RCC 7860 (cell line): ENCODE measurements at regions not wholly inside any gene's neighbourhood (a gene's known extent, or its start where the extent isn't known, plus 50 kb on each side); places are given as distances from the start of the nearest gene placed in this dataset.

Experiments
- DNase-seq: peaks from one replicate; pipeline ENCODE4 v3.0.0-alpha.2; 2015; ENCODE audit warnings: low spot score
- FAIRE-seq: peaks from 2 replicates; lab custom pipeline; 2012; peaks lifted over from hg19 to GRCh38; lab: Jason Lieb, UNC

DNA sequence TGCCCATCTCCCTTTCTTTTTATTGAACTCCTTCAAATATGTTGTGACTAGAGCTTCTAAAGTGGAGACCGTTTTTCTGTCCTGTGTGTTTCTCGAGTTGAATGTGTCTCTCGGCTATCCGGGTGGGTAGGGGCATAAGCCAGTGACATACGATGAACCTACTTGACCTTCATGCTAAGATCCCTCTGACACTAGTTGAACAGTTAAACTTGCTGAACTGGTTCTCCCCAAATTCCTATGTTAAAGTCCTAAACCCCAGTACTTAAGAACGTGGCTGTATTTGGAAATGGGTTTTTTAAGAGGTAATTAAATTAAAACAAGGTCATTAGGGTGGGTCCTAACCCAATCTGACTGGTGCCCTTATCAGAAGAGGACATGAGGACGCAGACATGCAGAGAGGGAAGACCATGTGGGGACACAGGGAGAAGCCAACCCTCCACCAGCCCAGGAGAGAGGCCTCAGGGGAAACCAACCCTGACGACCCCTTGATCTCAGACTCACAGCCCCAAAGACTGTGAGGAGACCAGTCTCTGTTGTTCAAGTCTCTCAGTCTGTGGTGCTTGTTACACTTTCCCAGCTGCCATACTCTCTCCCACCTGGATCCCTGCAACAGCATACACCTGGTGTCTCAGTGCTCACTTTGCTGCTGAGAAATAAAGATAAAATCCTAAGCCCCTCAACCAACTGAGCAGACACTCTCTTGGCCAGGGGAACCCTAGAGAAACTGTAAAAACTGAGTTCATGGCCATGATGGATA is 208.4 kb downstream of the MYLK4 start:
- DNase-seq, result no peak
- FAIRE-seq, result no peak

DNA sequence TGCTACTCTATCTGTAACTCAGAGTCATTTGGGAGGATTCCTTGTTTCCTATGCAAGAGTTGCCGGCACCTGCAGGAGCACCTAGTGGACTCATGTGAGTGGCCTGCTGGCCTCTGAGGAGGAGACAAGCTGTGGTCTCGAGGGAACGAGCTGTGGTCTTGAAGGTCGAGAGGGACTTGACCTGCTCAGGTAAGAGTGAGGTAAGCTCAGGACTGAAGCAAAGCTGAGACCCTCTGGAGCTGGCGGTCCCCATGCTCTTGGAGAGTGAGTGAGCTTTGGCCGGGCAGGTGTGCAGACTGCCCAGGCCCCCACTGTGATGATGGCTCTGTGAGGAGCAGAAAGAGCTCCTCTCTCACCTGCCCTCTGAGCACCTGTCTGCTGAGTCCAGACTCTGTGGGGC is 214.3 kb downstream of the MYLK4 start:
- DNase-seq (no peak), FAIRE-seq (no peak)

DNA sequence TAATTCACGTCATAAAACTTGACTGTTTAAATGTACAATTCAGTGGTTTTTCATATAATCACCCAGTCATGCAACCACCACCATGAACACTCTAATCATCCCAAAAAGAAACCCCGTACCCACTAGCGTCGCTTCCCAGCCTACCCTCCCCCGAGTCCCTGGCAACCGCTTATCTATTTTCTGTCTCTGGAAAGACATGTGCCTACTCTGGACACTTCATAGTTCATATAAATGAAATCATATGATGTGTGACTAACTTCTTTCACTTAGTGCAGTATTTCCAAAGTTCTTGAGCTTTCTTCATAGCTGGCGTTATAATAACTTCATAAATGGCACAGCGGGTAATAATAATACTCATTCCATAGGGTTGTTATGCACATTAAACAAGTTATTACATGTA is 215.2 kb downstream of the MYLK4 start:
- FAIRE-seq, result no peak
- no peak for DNase-seq

DNA sequence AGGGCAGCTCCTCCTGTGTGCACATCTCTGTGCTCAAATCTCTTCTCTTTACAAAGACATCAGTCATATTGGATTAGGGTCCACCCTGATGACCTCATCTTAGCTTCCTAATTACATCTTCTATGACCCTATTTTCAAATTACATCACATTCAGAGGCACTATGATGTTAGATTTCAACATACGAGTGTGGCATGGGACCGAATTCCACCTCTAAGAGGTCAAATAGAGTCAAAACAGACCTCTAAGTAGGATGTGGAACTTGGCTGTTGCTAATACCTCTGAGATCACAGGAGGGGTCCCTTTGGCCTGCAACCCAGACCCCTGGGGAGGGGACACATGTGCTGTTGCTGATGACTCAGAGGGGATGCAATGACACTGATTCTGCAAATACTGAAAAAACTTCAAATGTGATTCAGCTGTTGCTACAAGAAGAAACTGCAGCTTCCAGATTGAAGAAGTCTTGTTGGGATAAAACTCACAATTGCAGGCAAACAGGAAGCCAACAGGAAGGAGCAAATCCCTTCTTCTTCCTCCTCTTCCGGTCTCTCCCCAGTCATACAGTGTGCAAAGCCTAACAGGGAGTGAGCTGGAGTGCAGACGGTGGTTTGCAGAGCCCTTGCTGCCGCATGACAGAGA is 216.2 kb downstream of the MYLK4 start:
- no peak for FAIRE-seq
- no peak for DNase-seq

DNA sequence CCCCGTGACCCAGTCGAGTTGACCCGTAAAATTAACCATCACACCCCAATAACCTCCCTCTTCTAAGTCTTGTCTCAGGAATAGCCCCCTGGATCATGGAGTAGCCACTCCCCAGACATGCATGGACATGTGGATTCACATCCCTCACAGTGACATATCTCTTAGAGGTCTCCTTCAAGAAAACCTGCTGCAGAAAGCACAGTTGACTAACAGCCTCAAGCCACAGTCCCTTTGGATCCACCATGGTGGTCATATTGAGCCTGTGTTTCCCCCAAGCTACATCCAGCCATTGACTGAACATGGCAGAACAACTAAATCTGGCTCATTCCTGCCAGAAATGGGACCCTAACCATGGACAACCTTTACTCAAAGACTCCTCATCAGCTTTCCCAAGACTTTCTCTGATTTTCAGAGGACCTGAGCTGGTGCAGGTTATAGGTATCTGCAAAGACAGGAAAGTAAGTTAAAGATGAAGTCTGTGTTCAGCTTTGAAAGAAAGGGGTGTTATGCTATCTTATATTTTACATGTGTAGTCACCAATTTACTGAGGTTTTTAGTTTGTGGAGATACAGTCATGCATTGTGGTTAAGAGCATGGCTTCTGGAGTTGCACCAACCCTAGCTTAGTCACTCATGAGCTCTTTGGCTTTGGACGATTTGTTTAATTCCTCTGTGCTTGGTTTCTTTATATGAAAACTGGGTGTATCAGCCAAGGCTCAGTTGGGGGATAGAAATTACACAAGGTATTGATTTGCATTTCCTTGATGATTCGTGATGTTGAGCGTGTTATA is 219.1 kb downstream of the MYLK4 start:
- DNase-seq (peak; percentile 43), FAIRE-seq (peak; percentile 58)

DNA sequence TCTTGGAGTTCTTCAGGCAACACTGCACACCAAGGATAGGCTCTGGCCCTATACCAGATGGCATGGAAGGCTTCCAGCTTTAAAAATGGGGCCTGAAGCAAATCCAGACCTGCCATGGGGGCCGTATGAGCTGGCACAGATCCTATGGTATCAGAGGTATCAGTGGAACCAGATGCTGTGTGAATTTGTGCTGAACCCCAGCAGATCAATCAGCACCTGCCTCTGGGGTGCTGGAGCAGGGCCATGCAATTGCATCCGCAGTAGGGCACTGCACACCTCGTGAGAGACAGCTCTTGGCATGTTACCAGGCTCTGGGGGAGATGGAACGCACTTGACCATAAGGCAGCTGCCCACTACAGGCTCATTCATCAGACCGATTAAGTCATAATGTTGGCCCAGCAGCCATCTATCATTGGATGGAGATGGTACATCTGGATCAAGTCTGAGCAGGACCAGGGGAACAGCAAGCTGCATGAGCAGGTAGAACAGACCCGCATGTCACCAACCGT is 221.5 kb downstream of the MYLK4 start:
- FAIRE-seq, result no peak
- DNase-seq, result no peak

DNA sequence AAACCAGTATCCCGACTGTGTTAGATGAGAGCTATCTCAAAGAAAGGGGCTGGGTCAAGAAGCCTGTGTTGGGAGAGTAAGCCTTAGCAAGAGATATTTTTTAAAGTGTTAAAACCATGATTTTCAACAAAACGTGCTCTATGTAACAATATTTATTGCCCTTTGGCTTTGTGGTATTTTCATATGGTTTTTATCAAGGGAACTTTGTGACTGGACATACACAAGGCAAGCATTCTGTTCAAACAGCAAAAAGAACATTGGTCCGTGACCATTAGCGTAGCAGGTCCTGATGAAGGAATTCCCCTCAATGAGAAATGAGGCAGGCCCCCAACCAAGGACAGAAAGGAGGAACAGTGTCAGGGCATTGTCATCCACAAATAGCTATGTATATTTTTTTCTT is 222.6 kb downstream of the MYLK4 start:
- no peak for FAIRE-seq
- no peak for DNase-seq

DNA sequence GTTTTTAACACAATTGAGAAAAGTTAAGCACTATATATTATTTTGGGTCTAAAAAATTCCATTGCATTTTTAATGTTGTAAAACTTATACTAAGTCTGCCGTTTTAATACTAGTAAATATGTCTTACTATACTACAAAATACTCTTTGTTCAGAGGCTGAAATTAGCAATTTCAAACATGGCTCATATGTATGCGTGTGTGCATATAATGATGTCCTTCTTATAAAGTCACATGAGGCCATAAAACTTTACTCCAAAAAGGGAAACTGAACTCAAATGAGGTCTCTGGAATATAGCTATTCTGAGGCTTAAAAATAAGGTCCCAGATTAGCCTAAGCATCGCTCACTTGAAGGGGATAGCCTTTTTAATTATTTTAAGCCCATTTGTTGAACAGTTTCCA is 224.0 kb downstream of the MYLK4 start:
- FAIRE-seq (no peak), DNase-seq (no peak)

DNA sequence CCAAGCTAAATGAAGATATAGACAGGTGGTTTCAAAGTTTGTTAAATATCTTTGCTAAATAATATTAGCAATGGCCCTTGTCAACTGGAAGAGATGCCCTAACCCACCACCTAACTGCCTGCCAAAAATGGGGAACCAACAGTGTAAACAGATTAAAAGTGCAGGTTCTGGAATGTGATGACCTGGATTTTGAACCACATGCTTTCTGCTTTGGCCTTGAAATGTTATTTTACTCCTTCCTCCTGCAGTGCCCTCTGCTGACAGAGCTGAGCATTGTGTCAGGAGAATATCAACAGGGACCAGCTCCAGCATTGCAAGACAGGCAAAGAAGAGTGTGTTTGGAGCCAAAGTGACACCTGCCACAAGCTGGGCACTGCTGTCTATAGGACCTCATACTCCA is 226.6 kb downstream of the MYLK4 start:
- no peak for DNase-seq
- FAIRE-seq, result no peak

DNA sequence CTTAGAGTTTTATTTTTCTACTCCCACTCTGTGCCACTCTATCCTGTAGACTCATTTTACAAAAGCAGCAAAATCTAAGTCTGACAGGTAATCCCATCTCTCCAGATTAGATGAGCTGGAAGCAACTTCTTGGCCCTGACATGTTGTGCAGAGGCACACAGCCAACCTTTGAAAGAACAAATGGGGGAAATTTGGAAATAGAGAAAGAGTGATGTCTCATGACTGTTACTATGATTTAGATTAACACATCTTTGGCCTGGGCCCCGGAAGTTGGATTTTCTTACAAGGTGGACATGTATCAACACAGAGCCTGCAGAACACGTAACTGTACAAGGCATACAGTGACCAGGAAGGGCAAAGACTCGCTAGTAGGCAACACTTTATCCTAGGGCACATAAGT is 227.7 kb downstream of the MYLK4 start:
- FAIRE-seq (no peak), DNase-seq (no peak)

DNA sequence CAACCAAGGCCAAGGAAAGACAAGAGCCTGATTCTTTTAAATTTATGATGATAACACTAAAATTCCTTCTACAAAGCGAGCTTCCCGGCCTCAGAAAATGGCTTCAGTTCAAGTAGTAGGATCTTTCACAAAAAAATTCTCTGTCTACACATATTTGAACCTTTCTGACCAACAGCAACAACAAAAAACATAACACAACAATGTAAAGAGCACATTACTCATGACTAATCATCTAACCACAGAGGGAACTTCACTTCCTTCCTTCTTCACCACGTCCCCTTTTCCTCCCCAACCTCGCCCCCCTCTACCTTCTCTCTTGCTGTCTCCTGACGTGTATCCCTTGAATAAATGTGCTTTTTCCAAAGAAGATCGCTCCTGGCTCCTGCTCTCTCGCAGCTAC is 228.2 kb downstream of the MYLK4 start:
- FAIRE-seq, result no peak
- DNase-seq, result no peak

DNA sequence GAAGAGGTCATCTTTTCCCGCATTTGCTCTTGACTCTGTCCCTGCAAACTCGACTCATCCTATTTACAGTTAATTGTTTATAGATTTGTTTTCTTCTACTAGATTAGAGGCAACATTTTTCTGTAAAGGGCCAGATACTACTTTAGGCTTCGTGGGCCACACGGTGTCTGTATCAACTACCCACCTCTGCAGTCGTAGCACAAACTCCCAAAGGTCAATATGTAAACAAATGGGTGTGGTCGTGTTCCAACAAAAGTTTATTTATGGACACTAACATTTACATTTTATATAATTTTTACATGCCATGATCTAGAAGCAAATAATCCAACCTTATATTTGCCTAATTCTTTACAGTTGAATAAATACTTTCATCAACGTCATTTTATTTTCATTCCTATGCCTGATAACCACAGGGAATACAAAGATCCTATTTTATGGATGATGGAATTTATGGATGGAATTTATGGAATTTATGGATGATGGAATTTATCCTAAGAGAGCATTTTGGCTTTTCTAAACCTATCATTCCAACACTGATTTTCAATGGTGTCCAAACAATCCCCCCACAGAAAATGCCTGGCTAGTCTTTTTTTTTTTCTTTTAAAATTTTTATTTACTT is 232.8 kb downstream of the MYLK4 start:
- DNase-seq (no peak), FAIRE-seq (no peak)

DNA sequence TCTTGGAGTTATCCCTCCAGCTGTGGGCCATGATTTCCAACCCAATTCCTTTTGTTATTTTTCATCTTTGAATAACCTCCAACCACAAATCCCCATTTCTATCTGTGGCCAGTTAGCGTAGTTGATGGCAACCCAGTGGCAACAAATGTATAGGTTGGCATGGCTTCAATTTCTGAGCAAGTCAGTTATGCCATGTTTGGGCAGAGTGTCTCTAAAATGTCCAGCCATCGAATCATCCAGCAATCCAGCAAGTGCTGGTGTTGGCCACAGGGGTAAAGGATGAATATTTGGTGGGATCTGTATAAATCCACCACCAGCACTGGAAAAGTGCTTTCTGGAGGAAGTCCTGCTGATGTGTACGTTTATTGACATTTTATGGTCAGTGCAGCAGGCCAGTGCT is 233.3 kb downstream of the MYLK4 start:
- FAIRE-seq (no peak), DNase-seq (no peak)

DNA sequence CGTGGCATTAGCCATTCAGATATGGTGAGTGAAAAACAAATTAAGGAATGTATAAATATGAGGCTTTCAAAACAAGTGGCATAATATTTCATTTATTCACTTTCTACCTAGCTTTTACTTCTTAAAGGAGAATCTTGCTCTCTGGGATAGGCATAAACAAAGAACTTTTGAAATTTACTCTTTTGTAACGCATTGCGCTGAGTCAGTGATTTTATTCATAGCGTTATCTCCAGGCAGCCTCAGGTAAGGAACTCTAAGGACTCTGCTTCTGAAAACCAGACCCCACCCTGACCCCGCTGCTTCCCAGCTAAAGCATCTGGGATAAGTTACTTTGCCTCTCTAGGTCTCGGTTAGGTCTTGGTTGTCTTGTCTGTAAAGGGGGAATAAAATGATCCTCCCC is 234.7 kb downstream of the MYLK4 start:
- DNase-seq, result no peak
- FAIRE-seq, result no peak

DNA sequence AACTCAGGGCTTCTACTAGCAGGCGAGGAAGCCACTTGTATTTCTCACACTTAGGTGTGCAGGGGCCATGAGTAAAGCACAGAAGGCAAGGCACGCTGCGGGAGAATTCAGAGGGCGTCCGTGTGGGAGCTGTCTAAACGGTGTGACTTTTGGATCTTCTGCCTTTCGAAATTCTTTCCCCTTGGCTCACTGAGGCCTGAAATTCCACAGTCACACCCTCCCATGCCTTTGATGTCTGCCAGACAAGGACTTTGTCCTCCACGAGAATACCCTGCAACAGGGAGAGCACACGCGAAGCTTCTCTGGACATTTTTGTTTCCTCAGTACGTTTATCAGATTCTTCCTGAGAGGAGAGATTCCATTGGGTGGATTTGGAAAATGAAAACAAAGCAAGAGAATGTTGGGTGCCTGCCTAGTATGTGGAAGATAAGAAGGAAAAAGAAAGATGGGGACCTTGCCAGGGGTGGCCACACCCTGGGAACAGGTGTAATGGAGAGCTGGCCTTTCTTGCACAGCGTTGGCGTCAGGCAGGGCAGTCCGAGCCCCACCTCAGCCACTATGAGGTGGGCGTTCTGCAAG is 235.7 kb downstream of the MYLK4 start:
- no peak for DNase-seq
- FAIRE-seq, result no peak

DNA sequence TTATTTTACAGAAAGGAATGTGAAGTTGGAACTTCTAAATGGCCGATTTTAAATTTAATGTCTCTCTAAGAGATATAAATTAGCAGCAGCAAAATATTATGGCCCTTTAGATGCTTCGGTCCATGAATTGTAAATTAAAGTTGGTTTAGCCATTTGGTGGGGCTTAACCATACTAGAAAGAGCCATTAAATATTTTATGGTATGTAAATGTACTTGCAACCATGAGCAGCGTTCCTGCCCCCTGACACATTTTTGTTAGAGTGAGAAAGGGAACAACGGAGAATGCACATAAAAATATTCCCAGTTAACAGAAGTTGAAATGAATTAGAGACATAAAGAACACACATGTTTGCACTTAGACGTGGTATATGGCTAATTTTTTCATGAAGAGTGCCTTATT is 237.9 kb downstream of the MYLK4 start:
- no peak for FAIRE-seq

DNA sequence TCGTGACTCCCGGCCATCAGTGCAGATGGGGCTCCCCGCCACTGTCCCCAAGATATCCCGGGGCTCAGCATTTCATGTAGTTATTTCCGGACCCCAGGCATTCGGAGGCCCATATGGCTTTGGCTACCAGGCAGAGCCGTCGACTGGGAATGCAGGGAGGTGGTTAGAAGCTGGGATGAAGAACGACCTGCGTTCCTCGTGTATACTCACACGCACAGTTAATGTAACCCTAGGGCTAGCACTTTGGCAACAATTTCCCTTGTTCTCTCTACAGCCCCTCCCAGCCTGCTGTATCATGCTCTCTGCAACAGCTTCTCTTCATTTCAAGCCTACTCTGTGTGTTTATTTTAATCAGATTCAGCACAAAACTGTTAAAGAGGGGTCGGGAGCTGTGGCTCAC is 240.4 kb downstream of the MYLK4 start:
- DNase-seq (no peak), FAIRE-seq (no peak)

More for the DNA sequence above, 237.9 kb downstream of the MYLK4 start:
- DNase-seq, result no peak

DNA sequence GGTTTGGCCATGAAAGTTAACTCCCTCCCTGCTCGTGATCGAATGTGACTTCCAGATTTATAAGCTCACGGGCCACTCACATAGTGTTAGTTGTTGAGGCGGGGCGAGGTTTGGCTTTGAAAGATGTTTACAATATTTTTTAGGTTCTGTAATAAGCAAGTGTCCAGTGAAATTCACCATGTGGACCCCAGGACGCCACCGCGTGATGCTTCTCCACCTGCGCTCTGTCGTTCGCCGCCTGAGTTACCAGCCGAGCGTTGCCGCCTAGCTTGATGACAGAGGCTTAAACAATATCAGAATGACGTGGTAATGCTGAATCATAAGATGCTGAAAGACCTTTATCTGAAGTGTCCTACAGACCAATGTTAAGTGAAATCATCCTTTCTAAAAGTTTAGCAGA is 241.0 kb downstream of the MYLK4 start:
- DNase-seq (no peak), FAIRE-seq (no peak)

DNA sequence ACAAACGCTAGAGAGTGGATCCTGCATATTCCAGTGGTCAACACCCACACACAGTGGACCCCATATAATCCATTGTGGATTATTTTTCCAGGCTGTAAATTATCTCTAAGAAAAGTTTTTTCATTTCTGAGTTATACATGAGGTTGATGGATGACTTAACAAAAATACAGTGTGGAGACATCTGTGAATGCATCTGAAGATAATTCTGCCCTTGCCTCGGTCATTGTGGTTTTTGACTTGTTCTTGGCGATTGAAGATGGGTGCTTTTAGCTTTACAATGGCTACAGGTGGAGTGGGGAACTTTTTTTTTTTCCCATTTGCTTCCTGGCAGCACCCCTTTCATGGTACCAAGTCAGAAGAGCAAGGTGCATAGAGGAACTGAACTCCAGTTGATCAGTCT is 242.7 kb downstream of the MYLK4 start:
- no peak for FAIRE-seq
- DNase-seq, result no peak

DNA sequence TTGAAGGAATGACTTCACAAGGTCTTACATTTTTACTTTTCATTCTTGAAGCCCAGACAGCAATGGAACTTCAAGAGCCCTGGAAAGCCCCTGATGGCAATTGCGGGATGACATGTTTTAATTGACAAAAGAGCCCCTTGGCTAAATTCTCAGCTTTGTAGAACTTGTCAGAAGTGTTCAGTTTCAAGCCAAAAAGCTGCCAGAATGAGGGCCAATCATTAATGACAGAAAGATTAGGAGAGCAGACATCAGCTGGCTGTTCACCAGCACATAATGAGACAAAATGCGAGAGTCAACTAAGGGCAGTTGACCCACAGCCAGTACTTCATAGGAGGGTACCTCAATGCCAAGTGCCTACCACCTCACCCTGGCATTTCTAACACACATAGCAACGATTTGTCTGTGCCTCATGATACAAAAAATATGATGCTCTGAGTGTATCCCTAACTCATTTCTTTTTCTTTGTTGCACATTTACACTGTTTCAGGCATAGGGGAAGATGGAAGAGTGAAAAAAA is 243.1 kb downstream of the MYLK4 start:
- no peak for DNase-seq
- no peak for FAIRE-seq

DNA sequence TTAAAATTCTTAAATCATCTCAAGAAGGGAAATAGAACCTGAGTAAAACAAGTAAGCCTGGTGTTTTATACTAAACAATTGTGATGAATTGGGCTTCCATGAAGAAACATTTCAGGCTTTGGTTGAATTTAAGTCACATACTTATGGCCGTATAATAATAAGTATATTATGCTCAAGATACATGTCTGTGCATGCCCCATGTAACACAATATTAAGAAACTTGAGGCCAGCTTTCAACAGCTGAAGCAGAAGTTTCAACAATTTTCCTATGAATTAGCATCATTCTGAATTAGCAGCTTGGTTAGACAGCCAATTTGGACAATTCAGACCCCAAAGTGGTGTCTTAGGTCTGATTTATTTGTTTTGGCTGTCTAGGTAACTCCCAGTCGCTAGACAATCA is 243.7 kb downstream of the MYLK4 start:
- FAIRE-seq (no peak), DNase-seq (no peak)
